GM12874 (cell line): ENCODE measurements at regions not wholly inside any gene's neighbourhood (a gene's known extent, or its start where the extent isn't known, plus 50 kb on each side); places are given as distances from the start of the nearest gene placed in this dataset.

Source experiments
- CTCF ChIP-seq: IDR thresholded peaks from 2 replicates; pipeline ENCODE4 v1.5.1; 2011; ENCODE audit warnings: low read depth, mild to moderate bottlenecking, control low read depth, low read length, moderate library complexity; ENCODE audit not compliant: insufficient read depth

- TF ChIP-seq CTCF, result no peak
Observed at GRCh38 chr3:55341502-55342031, 145.5 kb downstream of the WNT5A start.

GRCh38 chr3:55339819-55340218 is 147.3 kb downstream of the WNT5A start:
- TF ChIP-seq CTCF, result no peak

- TF ChIP-seq CTCF, result no peak
Observed at GRCh38 chr3:55339390-55339789, 147.7 kb downstream of the WNT5A start.

- TF ChIP-seq CTCF, result no peak
Observed at GRCh38 chr3:55337641-55338180, 149.4 kb downstream of the WNT5A start.

GRCh38 chr3:55333923-55334322 is 153.2 kb downstream of the WNT5A start:
- no peak for TF ChIP-seq CTCF

- no peak for TF ChIP-seq CTCF
Observed at GRCh38 chr3:55333046-55333445, 154.1 kb downstream of the WNT5A start.

- no peak for TF ChIP-seq CTCF
Observed at GRCh38 chr3:55332176-55332575, 154.9 kb downstream of the WNT5A start.

GRCh38 chr3:55331524-55331923 is 155.6 kb downstream of the WNT5A start:
- no peak for TF ChIP-seq CTCF
